Endothelial cell of umbilical vein (primary cell): ENCODE measurements at regions not wholly inside any gene's neighbourhood (a gene's known extent, or its start where the extent isn't known, plus 50 kb on each side); places are given as distances from the start of the nearest gene placed in this dataset.

Experiments used
- BruUV-seq: library from RNA; stranded (reverse); fragments of 400-500 nt; replicated peaks from 2 replicates; lab custom pipeline; 2021; lab: Mats Ljungman, UMichigan
- CTCF ChIA-PET: fragments of 300-600, 350-600 bp; sonication (Branson Sonifier 250); formaldehyde crosslinking; loops from one replicate; lab custom pipeline; 2021; ENCODE audit warnings: antibody characterized with exemption, inconsistent platforms; lab: Charles Lee
- POLR2A ChIA-PET: fragments of 300-600, 350-600 bp; sonication (Branson Sonifier 250); formaldehyde crosslinking; loops from one replicate; lab custom pipeline; 2021; ENCODE audit warnings: antibody characterized with exemption, inconsistent platforms; lab: Charles Lee
- DNase-seq: peaks from one replicate; pipeline ENCODE4 v3.0.0-alpha.2; 2011; ENCODE audit warnings: low read depth, low spot score
- FAIRE-seq: peaks from 2 replicates; lab custom pipeline; 2011; peaks lifted over from hg19 to GRCh38; lab: Jason Lieb, UNC
- H2AFZ ChIP-seq: 2 replicates; pipeline ENCODE4 v1.6.0; 2012; ENCODE audit warnings: low read depth, low read length, control low read depth, inconsistent platforms
- H3K27ac ChIP-seq: 2 replicates; pipeline ENCODE4 v1.5.1; 2011; ENCODE audit warnings: low read depth, mild to moderate bottlenecking, control low read depth, low read length, moderate library complexity; ENCODE audit not compliant: insufficient read depth
- H3K27me3 ChIP-seq, 2 experiments: 2 replicates each; pipeline versions ENCODE4 v1.6.0 to v1.6.1; 2011; ENCODE audit warnings: low read length in 2 of 2, mixed read lengths in 1 of 2; ENCODE audit not compliant: control insufficient read depth in 2 of 2, insufficient read depth in 2 of 2
- H3K36me3 ChIP-seq, 2 experiments: 2 replicates in 1 of 2; 3 replicates in 1 of 2; pipeline ENCODE4 v1.5.1; 2011; ENCODE audit warnings: low read length in 2 of 2, mild to moderate bottlenecking in 1 of 2, moderate library complexity in 1 of 2; ENCODE audit not compliant: control insufficient read depth in 2 of 2, insufficient read depth in 2 of 2; ENCODE audit errors: extremely low read depth in 1 of 2
- H3K4me1 ChIP-seq: 3 replicates; pipeline ENCODE4 v1.5.1; 2011; ENCODE audit warnings: mild to moderate bottlenecking, low read length; ENCODE audit not compliant: control insufficient read depth, insufficient read depth; ENCODE audit errors: extremely low read depth
- H3K4me2 ChIP-seq: 2 replicates; pipeline ENCODE4 v1.6.1; 2011; ENCODE audit warnings: low read length, control low read depth, mixed read lengths; ENCODE audit not compliant: insufficient read depth
- H3K4me3 ChIP-seq, 3 experiments: fragments of 200-600 bp in 1 of 3; sonication (generic), shearing (Covaris generic) in 1 of 3; replicated peaks in 1 of 3; 2 replicates each; pipeline ENCODE4 v1.5.1; 2011 to 2016; ENCODE audit warnings: control low read depth in 3 of 3, low read length in 3 of 3, mild to moderate bottlenecking in 2 of 3, inconsistent platforms in 1 of 3, low read depth in 1 of 3, moderate library complexity in 1 of 3; ENCODE audit not compliant: insufficient read depth in 1 of 3
- H3K79me2 ChIP-seq: 2 replicates; pipeline ENCODE4 v1.6.0; 2012; ENCODE audit warnings: low read length, inconsistent platforms; ENCODE audit not compliant: control insufficient read depth, insufficient read depth
- H3K9ac ChIP-seq: replicated peaks from 2 replicates; pipeline ENCODE3; 2011; ENCODE audit warnings: low read length, control low read depth; ENCODE audit not compliant: insufficient read depth; ENCODE audit errors: extremely low read depth
- H3K9me1 ChIP-seq: replicated peaks from 3 replicates; pipeline ENCODE4 v1.6.0; 2011; ENCODE audit warnings: mild to moderate bottlenecking, low read length; ENCODE audit not compliant: control insufficient read depth, insufficient read depth; ENCODE audit errors: extremely low read depth
- H3K9me3 ChIP-seq: replicated peaks from 2 replicates; pipeline ENCODE4 v1.5.1; 2012; ENCODE audit warnings: low read length, inconsistent platforms; ENCODE audit not compliant: control insufficient read depth, insufficient read depth
- H4K20me1 ChIP-seq: replicated peaks from 2 replicates; pipeline ENCODE3; 2011; ENCODE audit warnings: mild to moderate bottlenecking, low read length; ENCODE audit not compliant: control insufficient read depth, insufficient read depth; ENCODE audit errors: extremely low read depth
- EZH2 ChIP-seq: IDR thresholded peaks from 2 replicates; pipeline ENCODE4 v1.6.1; 2012; ENCODE audit warnings: borderline replicate concordance, low read depth, mild to moderate bottlenecking, moderate library complexity, low read length, inconsistent platforms; ENCODE audit not compliant: severe bottlenecking
- GATA2 ChIP-seq: IDR thresholded peaks from 2 replicates; pipeline ENCODE4 v1.7.0; 2011; ENCODE audit warnings: low read depth, mild to moderate bottlenecking, moderate library complexity, mixed read lengths, low read length; ENCODE audit not compliant: insufficient read length, insufficient read depth
- JUN ChIP-seq: IDR thresholded peaks from 2 replicates; pipeline ENCODE4 v1.6.1; 2011; ENCODE audit warnings: borderline replicate concordance, low read depth; ENCODE audit not compliant: insufficient read length, insufficient read depth
- MAX ChIP-seq: IDR thresholded peaks from 2 replicates; pipeline ENCODE4 v1.6.1; 2011; ENCODE audit not compliant: insufficient read depth, insufficient read length
- MYC ChIP-seq: IDR thresholded peaks from one replicate; pipeline ENCODE4 v1.6.1; 2011; ENCODE audit warnings: mild to moderate bottlenecking, low read depth, low read length
- dilution Hi-C: fragments of 300-500 bp; cut with MboI; formaldehyde crosslinking; loops from one replicate; pipeline ENCODE4 v1.15.0; 2019; ENCODE audit warnings: low sequenced_read_pairs; ENCODE audit not compliant: extremely low pct_ligation_motif_present
- intact Hi-C: fragments of 100-400 bp; cut with micrococcal nuclease; formaldehyde crosslinking; loops from one replicate; pipeline ENCODE4 v1.10.0; 2022
- TF ChIP-seq, protein P1 (sequence below), 2 donors: IDR thresholded peaks; 1 replicate in 1 of 2; 2 replicates in 1 of 2; pipeline ENCODE4 v1.5.1; 2011; ENCODE audit warnings: low read length in 2 of 2, mild to moderate bottlenecking in 2 of 2, moderate library complexity in 2 of 2, control low read depth in 1 of 2, inconsistent platforms in 1 of 2, low read depth in 1 of 2; ENCODE audit not compliant: insufficient read depth in 1 of 2; ENCODE audit errors: extremely low read depth in 1 of 2

DNA sequence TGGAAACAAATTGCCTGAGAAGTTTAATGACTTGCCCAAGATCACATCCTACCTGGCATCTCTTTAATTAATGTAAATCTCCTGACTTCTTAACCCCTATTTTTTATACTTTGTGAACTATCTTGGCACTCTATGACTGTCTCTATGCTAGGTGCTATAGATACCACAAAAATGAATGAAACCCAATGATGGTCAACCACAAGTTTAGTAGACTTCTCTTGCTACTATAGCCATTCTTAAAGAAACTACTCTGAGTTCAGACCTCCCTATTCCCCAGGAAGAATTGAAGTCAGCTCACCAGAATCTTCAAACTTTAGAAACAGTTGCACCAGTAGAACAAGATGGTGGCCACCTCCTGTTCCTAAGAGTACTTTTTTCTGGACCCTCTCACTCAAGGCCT lies 191.1 kb downstream of the RSL24D1 start:
- H4K20me1 ChIP-seq = no peaks in the 10 kb centered on the region
- dilution Hi-C loops = no loop called here
- H3K9ac ChIP-seq = no peak overlapping the region
- H3K9me1 ChIP-seq = no peaks in the 10 kb centered on the region
- H3K4me3 ChIP-seq = no peak overlapping the region
- TF ChIP-seq, protein P1, sequence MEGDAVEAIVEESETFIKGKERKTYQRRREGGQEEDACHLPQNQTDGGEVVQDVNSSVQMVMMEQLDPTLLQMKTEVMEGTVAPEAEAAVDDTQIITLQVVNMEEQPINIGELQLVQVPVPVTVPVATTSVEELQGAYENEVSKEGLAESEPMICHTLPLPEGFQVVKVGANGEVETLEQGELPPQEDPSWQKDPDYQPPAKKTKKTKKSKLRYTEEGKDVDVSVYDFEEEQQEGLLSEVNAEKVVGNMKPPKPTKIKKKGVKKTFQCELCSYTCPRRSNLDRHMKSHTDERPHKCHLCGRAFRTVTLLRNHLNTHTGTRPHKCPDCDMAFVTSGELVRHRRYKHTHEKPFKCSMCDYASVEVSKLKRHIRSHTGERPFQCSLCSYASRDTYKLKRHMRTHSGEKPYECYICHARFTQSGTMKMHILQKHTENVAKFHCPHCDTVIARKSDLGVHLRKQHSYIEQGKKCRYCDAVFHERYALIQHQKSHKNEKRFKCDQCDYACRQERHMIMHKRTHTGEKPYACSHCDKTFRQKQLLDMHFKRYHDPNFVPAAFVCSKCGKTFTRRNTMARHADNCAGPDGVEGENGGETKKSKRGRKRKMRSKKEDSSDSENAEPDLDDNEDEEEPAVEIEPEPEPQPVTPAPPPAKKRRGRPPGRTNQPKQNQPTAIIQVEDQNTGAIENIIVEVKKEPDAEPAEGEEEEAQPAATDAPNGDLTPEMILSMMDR (IDR thresholded peaks at IDR 0.05; ENCODE audit: extremely low read depth in 1 of 2, insufficient read depth in 1 of 2, low read depth in 1 of 2, low read length in 2 of 2) = no peak
- TF ChIP-seq GATA2 (no peak), EZH2 (no peak)
- H3K36me3 ChIP-seq = no peaks in the 10 kb centered on the region
- no peaks in the 10 kb centered on the region for H3K79me2 ChIP-seq
- CTCF ChIA-PET = no interaction called here
- no peaks in the 10 kb centered on the region for H3K27me3 ChIP-seq
- intact Hi-C loops = no loop called here
- no peak overlapping the region for H3K4me2 ChIP-seq
- no peak overlapping the region for H2AFZ ChIP-seq
- BruUV-seq = no TSS peak
- DNase-seq (no peak), FAIRE-seq (no peak)
- H3K9me3 ChIP-seq = no peaks in the 10 kb centered on the region
- H3K4me1 ChIP-seq = no peaks in the 10 kb centered on the region
- POLR2A ChIA-PET = no interaction called here
- H3K27ac ChIP-seq = no peak overlapping the region

DNA sequence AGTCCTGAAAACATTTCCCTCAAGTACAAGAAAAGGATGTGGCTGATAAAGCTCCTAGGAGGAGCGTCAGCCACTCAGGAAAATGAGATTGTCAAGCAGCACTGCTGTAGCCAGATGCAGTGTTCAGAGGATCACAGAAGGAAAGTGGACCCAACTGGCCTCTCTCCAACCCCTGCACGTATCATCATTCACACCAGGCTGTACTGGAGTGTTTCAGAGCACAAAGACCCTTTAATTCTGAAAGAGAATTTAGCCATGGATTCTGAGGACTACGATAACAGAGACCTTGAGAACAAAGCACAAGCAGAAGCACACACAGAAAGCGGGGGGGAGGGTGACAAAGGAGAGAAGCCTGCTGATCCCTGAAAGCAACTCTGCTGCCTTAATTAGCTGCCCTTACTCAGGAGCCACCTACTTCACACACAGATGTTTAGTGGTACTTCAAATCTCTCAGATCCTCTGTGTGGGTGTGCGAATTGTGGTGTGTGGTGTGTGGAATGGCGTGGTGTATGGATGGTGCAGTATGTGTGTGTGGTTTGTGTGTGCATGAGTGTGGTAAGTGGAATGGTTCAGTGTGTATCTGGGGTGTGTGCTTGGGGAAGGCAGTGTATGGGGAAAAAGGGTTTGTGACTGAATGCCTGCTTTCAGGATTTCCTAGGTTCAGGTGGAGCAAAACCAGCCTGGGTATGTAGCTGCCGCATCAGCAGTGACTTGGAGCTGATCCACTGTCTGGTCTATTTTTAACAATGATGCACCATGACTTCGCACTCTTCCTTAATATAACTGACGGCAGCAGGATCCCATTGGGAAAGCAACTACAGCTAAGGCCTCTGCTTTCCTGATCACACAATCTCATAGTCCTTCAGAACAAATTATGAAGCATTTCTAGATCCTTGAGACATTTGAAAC lies 192.5 kb downstream of the RSL24D1 start:
- no peaks in the 10 kb centered on the region for H3K9me1 ChIP-seq
- H3K27me3 ChIP-seq = no peaks in the 10 kb centered on the region
- H3K79me2 ChIP-seq = no peaks in the 10 kb centered on the region
- DNase-seq (no peak), FAIRE-seq (no peak)
- H3K36me3 ChIP-seq = no peaks in the 10 kb centered on the region
- H3K4me3 ChIP-seq = no peak overlapping the region
- no peak overlapping the region for H3K27ac ChIP-seq
- BruUV-seq = no TSS peak
- no peaks in the 10 kb centered on the region for H4K20me1 ChIP-seq
- no peak for TF ChIP-seq MYC
- TF ChIP-seq JUN = no peak
- no peak for TF ChIP-seq MAX
- H3K4me2 ChIP-seq = no peak overlapping the region
- H3K4me1 ChIP-seq = no peaks in the 10 kb centered on the region
- ChIA-PET POLR2A (no interaction called here), CTCF (no interaction called here)
- H3K9me3 ChIP-seq = no peaks in the 10 kb centered on the region
- intact Hi-C loops (no loop called here), dilution Hi-C loops (no loop called here)
- no peak overlapping the region for H3K9ac ChIP-seq
- H2AFZ ChIP-seq = no peak overlapping the region
